ENCODE measurements at regions not wholly inside any gene's neighbourhood (a gene's known extent, or its start where the extent isn't known, plus 50 kb on each side); places are given as distances from the start of the nearest gene placed in this dataset.

DNA sequence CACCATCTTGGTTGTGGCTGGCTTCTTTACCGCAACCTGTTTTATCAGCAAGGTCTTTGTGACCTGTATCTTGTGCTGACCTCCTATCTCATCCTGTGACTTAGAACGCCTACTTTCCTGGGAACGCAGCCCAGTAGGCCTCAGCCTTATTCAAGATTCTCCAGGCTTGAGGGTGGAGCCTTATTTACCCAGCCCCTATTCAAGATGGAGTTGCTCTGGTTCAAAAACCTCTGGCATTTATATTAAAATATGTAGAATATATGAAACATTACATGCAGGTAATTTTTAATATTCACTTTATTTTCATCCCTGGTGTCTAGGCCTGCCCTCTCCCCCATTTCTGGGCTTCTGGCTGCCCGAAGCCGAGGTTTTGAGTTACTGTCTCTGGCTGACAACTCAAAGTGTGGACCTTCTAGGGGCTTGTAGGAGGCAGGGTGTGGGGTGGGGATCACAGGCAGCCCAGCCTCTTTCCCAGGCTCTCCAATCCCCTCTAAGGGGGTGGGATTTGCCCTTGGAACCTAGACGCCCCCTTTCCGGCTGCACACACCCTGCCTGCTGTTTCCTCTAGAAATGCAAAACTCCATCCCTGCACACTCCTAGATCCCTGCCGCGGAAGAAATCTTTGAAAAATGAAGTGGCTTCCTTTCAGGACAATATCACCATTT is 152.0 kb downstream of the KCNJ12 start:
- Histone ChIP-seq H3K27me3 (replicated peaks) (no peaks in the 10 kb centered on the region), H3K4me1 (replicated peaks) (no peaks in the 10 kb centered on the region), H3K4me3 (no peak overlapping the region), H3K27ac (no peak overlapping the region), H3K9me3 (replicated peaks) (no peaks in the 10 kb centered on the region), H3K36me3 (no peaks in the 10 kb centered on the region)
- DNase-seq (ENCODE audit: low read depth in 1 of 2, low spot score in 2 of 2), result no peak

DNA sequence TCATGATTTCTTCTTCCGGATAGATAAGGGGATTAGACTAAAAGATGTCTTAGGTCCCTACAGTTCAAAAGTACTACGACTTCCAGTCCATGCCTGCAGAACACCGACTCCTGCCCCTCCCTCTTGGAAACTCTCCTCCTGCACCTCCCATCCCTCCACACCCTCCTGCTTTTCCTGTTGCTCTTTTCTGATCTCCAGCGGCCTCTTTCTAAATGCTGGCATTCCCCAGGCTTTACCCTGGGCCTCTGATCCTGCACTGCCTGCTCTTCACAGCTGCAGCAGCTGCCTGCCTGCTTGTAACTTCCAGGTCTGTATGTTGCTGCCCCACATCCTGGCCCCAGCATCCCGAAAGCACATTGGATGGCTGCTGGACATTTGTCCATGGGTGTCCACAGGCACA is 154.2 kb downstream of the KCNJ12 start:
- Histone ChIP-seq H3K27me3 (replicated peaks) (no peaks in the 10 kb centered on the region), H3K4me3 (no peak overlapping the region), H3K36me3 (0 out of 2 replicates have a peak, but pooled peaks cover 4% of the 10 kb centered on the region), H3K27ac (no peak overlapping the region), H3K4me1 (replicated peaks) (no peaks in the 10 kb centered on the region), H3K9me3 (replicated peaks) (no peaks in the 10 kb centered on the region)
- DNase-seq (ENCODE audit: low read depth in 1 of 2, low spot score in 2 of 2), result no peak

DNA sequence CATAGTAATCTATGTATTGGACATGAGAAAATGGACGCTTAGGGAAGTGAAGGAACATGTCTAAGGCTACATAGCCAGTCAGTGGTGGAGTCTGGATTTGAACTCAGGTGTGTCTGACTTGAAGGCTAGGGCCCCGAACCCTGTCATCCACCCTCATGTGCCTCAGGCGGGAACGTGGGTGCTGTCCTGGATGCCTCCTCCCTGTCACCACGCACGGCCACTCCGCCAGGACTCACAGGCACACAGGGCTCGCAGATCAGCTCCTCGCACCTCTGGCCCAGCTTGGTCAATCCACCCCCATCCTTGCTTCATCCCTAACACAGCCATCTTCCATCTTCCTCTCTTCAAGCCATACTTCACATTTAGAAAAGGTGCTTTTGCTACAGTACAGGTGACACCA is 154.7 kb downstream of the KCNJ12 start:
- no peak for DNase-seq (ENCODE audit: low read depth in 1 of 2, low spot score in 2 of 2)
- H3K36me3 ChIP-seq, result 0 out of 2 replicates have a peak, but pooled peaks cover 4% of the 10 kb centered on the region

DNA sequence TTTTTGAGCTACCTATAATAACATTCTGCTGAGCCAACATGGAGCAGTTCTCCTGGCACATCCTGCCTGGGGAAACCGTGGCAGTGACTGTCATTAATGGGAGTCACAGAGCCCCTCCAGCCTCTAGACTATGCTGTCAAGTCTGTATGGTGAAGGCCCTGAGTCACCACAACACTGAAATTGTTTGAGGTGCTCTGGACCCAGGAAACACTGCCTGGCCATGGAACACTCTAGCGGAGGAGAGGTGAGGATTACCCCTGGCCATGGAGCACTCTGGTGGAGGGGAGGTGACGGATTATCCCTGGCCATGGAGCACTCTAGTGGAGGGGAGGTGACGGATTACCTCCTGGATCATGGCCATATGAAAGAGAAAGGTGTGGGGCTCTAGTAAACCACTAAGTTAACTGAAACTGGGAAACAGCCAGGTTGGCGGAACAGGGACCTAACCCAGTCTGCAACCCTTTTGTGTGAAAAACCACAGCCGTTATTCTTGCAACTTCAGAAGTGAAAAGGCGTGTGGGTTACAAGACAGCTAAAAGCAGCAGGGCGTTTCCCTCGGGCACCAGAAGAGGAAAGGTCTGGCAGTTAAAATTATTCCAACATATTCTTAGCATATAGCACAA is 156.7 kb downstream of the KCNJ12 start:
- no peak overlapping the region for H3K4me3 ChIP-seq
- no peak overlapping the region for H3K27ac ChIP-seq
- H3K36me3 ChIP-seq, result 0 out of 2 replicates have a peak, but pooled peaks cover 4% of the 10 kb centered on the region
- no peaks in the 10 kb centered on the region for H3K27me3 ChIP-seq (replicated peaks)
- DNase-seq (ENCODE audit: low read depth in 1 of 2, low spot score in 2 of 2), result no peak
- peaks cover 5% of the 10 kb centered on the region; the same call in 1 of the 2 replicates for H3K9me3 ChIP-seq (replicated peaks)
- H3K4me1 ChIP-seq (replicated peaks), result no peaks in the 10 kb centered on the region

More for the DNA sequence above, 154.7 kb downstream of the KCNJ12 start:
- Histone ChIP-seq H3K4me3 (no peak overlapping the region), H3K4me1 (replicated peaks) (no peaks in the 10 kb centered on the region), H3K27me3 (replicated peaks) (no peaks in the 10 kb centered on the region), H3K9me3 (replicated peaks) (no peaks in the 10 kb centered on the region), H3K27ac (no peak overlapping the region)

DNA sequence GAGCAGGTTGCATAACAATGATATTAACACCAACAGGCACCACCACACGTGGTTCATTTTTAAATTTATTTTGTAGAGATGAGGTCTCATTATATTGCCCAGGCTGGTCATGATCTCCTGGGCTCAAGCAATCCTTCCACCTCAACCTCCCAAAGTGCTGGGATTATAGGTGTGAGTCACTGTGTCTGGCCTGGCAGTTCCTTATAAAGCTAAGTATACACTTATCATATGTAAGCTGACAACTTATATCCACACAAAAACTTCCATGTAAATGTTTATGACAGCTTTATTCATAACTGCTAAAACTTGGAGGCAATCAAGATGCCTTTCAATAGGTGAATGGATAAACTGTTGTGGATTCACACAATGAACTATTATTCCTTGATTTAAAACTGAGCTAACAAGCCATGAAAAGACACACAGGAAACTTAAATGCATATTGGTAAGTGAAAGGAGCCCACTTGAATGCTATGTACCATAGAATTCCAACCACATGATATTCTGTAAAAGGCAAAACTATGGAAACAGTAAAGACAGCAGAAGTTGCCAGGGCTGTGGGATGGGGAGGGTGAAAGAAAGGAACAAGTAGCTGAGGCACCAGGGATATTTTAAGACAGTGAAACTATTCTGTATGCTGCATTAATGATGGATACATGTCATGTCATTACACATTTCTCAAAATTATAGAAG is 156.5 kb upstream of the KCNJ18 start:
- Histone ChIP-seq H3K4me1 (replicated peaks) (peaks cover 10% of the 10 kb centered on the region), H3K9me3 (replicated peaks) (peaks cover 5% of the 10 kb centered on the region; the same call in 1 of the 2 replicates), H3K4me3 (no peak overlapping the region), H3K27me3 (replicated peaks) (no peaks in the 10 kb centered on the region), H3K36me3 (0 out of 2 replicates have a peak, but pooled peaks cover 4% of the 10 kb centered on the region), H3K27ac (no peak overlapping the region)
- no peak for DNase-seq (ENCODE audit: low read depth in 1 of 2, low spot score in 2 of 2)

DNA sequence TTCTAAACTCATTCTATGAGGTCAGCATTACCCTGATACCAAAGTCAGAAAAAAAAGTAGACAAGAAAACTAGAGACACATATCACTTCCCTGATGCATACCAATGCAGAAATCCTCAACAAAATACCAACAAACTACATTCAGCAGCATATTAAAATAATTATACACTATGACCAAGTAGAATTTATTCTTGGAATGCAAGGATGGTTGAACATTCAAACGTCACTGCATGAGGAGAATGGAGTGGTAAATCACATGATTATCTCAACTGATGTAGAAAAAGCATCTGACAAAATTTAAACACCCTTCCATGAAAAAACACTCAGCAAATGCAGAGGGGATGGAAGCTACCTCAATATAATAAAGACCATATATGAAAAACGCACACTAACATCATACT is 155.0 kb upstream of the KCNJ18 start:
- DNase-seq (ENCODE audit: low read depth in 1 of 2, low spot score in 2 of 2), result no peak
- Histone ChIP-seq H3K36me3 (0 out of 2 replicates have a peak, but pooled peaks cover 4% of the 10 kb centered on the region), H3K27me3 (replicated peaks) (no peaks in the 10 kb centered on the region), H3K9me3 (replicated peaks) (peaks cover 5% of the 10 kb centered on the region; the same call in 1 of the 2 replicates), H3K27ac (no peak overlapping the region), H3K4me1 (replicated peaks) (peaks cover 10% of the 10 kb centered on the region), H3K4me3 (no peak overlapping the region)

DNA sequence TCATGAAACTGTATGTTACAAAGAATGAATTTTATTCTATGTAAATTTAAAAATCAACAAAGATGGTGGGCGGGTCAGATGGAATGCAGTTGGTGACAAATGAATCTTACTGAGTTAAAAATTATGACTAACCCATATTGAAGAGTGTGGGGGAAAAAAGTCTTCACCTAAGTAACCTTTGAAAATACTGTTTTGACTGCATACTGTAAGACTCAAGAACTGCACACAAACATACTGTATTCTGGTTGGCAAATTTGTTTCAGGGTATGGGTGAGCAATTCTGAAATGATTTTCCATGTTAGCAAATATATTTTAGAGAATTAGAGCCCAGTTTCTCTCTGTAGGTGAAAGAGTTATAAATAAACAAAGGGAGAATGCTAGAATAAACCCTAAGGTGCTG is 153.7 kb upstream of the KCNJ18 start:
- H3K4me3 ChIP-seq, result no peak overlapping the region
- 0 out of 2 replicates have a peak, but pooled peaks cover 4% of the 10 kb centered on the region for H3K36me3 ChIP-seq
- peaks cover 5% of the 10 kb centered on the region; the same call in 1 of the 2 replicates for H3K9me3 ChIP-seq (replicated peaks)
- H3K27me3 ChIP-seq (replicated peaks), result no peaks in the 10 kb centered on the region
- H3K4me1 ChIP-seq (replicated peaks), result peaks cover 10% of the 10 kb centered on the region
- no peak for DNase-seq (ENCODE audit: low read depth in 1 of 2, low spot score in 2 of 2)
- H3K27ac ChIP-seq, result no peak overlapping the region

DNA sequence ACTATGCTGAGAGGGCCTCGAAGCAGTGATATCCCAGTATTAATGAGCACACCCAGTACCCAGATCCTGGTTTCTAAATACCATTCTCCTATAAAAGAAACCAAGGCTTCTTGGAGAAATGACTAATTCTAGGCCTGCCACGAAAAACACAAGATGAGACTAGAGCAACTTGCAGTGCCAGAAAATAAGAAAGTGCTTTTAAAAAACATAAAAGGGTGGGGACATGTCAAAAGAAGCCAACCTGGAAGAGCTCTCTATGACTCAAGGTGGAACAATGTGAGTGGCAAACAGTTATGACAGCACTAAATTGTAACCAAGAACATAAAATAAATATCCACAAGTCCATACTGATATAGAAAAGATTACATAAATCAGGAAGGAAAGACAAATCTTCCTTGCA is 153.2 kb upstream of the KCNJ18 start:
- H3K27me3 ChIP-seq (replicated peaks), result no peaks in the 10 kb centered on the region
- H3K36me3 ChIP-seq, result 0 out of 2 replicates have a peak, but pooled peaks cover 4% of the 10 kb centered on the region
- no peak overlapping the region for H3K4me3 ChIP-seq
- H3K4me1 ChIP-seq (replicated peaks), result peaks cover 10% of the 10 kb centered on the region
- peaks cover 5% of the 10 kb centered on the region; the same call in 1 of the 2 replicates for H3K9me3 ChIP-seq (replicated peaks)
- H3K27ac ChIP-seq, result no peak overlapping the region
- DNase-seq (ENCODE audit: low read depth in 1 of 2, low spot score in 2 of 2), result no peak

DNA sequence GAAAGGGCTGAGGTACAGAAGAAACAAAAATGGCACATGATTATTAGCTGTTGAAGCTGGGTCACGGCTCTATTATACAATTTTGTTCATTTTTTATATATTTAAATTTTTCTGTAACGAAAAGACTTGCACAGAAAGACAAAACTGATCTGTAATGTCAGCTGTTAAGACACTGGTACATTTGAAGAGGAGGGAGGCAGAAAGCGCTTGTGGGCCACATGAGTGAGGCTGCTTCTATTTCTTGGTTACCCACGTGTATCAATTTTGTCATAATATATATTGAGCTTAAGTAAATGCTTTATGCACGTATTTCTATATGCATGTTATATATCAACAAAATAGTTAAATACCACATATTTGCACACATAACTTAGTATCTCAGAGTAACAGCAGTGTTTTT is 151.8 kb upstream of the KCNJ18 start:
- no peaks in the 10 kb centered on the region for H3K36me3 ChIP-seq
- H3K27me3 ChIP-seq (replicated peaks), result no peaks in the 10 kb centered on the region
- H3K27ac ChIP-seq, result no peak overlapping the region
- H3K4me3 ChIP-seq, result no peak overlapping the region
- DNase-seq (ENCODE audit: low read depth in 1 of 2, low spot score in 2 of 2), result no peak
- H3K4me1 ChIP-seq (replicated peaks), result peaks cover 10% of the 10 kb centered on the region
- H3K9me3 ChIP-seq (replicated peaks), result peaks cover 5% of the 10 kb centered on the region; the same call in 1 of the 2 replicates

DNA sequence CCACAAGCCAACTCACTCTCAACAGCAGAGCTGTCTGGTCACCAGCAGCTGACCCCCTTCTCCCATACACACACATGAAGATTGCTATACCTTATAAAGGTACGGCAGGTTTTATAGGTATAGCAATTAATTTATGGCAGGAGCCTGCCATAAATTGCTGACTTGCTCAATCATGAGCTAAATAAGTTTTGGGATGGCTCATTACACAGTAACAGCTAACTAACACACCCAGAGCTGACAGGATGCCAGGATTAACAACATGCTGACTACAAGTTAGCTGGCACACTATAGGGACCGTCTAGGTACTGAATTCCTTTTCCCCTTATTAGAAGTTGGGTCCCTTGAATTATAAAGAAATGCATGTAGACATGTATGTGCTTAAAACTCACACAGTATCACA is 150.3 kb upstream of the KCNJ18 start:
- peaks cover 10% of the 10 kb centered on the region for H3K4me1 ChIP-seq (replicated peaks)
- H3K27me3 ChIP-seq (replicated peaks), result no peaks in the 10 kb centered on the region
- no peaks in the 10 kb centered on the region; the same call in 1 of the 2 replicates for H3K36me3 ChIP-seq
- H3K27ac ChIP-seq, result no peak overlapping the region
- no peak overlapping the region for H3K4me3 ChIP-seq
- DNase-seq (ENCODE audit: low read depth in 1 of 2, low spot score in 2 of 2), result no peak
- H3K9me3 ChIP-seq (replicated peaks), result peaks cover 5% of the 10 kb centered on the region; the same call in 1 of the 2 replicates

DNA sequence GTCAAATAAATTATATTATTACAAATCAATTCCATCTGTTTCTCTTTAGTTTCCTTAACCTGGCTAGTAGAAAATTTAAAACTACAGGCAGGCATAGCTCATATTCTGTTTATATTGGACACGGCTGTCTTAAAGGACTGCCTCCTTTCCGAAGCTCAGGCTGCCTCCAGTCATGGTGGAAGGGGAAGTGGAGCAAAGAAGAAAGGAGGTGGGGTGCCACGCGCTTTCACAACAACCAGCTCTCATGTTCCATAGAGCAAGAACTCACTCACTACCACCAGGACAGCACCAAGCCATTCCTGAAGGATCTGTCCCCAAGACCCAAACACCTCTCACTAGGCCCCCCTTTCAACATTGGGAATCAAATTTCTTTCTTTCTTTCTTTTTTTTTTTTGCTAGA is 149.3 kb upstream of the KCNJ18 start:
- Histone ChIP-seq H3K27ac (no peak overlapping the region), H3K9me3 (replicated peaks) (no peaks in the 10 kb centered on the region), H3K36me3 (no peaks in the 10 kb centered on the region; the same call in 1 of the 2 replicates), H3K27me3 (replicated peaks) (no peaks in the 10 kb centered on the region), H3K4me3 (no peak overlapping the region), H3K4me1 (replicated peaks) (peaks cover 10% of the 10 kb centered on the region)
- no peak for DNase-seq (ENCODE audit: low read depth in 1 of 2, low spot score in 2 of 2)

DNA sequence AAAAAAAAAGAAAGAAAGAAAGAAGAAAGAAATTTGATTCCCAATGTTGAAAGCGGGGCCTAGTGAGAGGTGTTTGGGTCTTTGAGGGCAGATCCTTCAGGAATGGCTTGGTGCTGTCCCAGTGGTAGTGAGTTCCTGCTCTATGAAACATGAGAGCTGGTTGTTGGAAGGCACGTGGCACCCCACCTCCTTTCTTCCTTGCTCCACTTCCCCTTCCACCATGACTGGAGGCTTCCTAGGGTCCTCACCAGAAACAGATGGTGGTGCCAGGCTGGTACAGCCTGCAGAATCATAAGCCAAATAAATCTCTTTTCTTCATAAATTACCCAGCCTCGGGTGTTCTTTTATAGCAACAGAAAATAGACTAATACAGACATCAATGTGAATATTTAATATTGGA is 147.3 kb upstream of the KCNJ18 start:
- no peak overlapping the region for H3K27ac ChIP-seq

DNA sequence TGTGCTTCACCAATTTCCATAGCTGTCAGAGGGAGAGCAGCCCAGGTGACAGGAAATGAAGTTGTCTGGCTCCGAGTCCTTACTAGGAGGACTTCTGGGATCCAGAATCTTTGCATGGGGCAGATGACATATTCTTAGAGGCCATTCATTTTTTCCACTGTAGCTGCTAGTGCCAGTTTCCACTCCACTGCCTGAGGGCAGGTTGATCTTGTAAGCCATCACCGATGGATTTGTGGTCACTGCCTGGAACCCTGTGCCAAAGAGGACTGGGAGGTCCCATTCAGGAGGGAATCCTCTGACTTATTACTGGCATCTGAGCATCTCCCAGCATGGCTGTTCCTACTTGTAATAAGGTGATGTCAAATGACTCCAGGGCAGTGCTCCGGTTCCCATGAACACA is 144.1 kb upstream of the KCNJ18 start:
- H3K36me3 ChIP-seq, result no peaks in the 10 kb centered on the region; the same call in 1 of the 2 replicates
- no peaks in the 10 kb centered on the region for H3K9me3 ChIP-seq (replicated peaks)
- H3K27me3 ChIP-seq (replicated peaks), result no peaks in the 10 kb centered on the region
- H3K4me3 ChIP-seq, result no peak overlapping the region
- DNase-seq (ENCODE audit: low read depth in 1 of 2, low spot score in 2 of 2), result no peak
- H3K27ac ChIP-seq, result no peak overlapping the region
- H3K4me1 ChIP-seq (replicated peaks), result no peaks in the 10 kb centered on the region

More for the DNA sequence above, 147.3 kb upstream of the KCNJ18 start:
- no peak for DNase-seq (ENCODE audit: low read depth in 1 of 2, low spot score in 2 of 2)
- Histone ChIP-seq H3K9me3 (replicated peaks) (no peaks in the 10 kb centered on the region), H3K36me3 (no peaks in the 10 kb centered on the region; the same call in 1 of the 2 replicates), H3K27me3 (replicated peaks) (no peaks in the 10 kb centered on the region), H3K4me1 (replicated peaks) (no peaks in the 10 kb centered on the region), H3K4me3 (no peak overlapping the region)

All from SJSA1 (cell line).